NB4 (cell line): ENCODE measurements at regions not wholly inside any gene's neighbourhood (a gene's known extent, or its start where the extent isn't known, plus 50 kb on each side); places are given as distances from the start of the nearest gene placed in this dataset.

Experiments used
- DNase-seq: peaks from one replicate; pipeline ENCODE4 v3.0.0; 2010; ENCODE audit warnings: low read depth
- H3K4me3 ChIP-seq: one replicate; pipeline ENCODE4 v1.5.1; 2011; ENCODE audit warnings: mild to moderate bottlenecking, low read depth, low read length, moderate library complexity
- MYC ChIP-seq: IDR thresholded peaks from 2 replicates; pipeline ENCODE4 v1.6.1; 2011; ENCODE audit warnings: low read depth, low read length
- POLR2A ChIP-seq: IDR thresholded peaks from 2 replicates; pipeline ENCODE4 v1.6.1; 2011; ENCODE audit warnings: mild to moderate bottlenecking; ENCODE audit not compliant: insufficient read length; ENCODE audit errors: extremely low read depth
- TF ChIP-seq, protein P1 (sequence below): IDR thresholded peaks from one replicate; pipeline ENCODE4 v1.5.1; 2012; ENCODE audit warnings: low read depth, low read length
- TF ChIP-seq, protein P2 (sequence below): IDR thresholded peaks from 2 replicates; pipeline ENCODE4 v1.6.1; 2011; ENCODE audit warnings: low read depth, low read length

DNA sequence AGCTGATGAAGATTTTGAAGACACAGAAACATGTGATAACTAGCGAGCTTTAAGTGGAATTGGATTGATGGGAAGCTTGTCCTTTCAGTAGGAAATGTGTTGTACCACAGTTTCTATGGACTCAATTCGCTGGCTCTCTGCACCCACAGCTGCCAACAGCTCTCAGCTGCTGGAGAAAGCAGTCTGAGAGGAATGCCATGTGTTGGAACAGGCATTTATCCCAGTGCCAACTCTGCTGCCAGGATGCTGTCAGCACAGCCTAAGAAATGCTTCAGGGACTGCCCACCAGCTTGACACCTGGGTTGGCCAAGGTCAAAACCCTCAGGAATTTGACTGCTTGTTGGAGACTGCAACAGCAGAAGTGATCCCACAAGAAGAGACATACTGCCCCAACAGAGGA lies 193.0 kb upstream of the THSD7B start:
- no peak for TF ChIP-seq POLR2A
- no peak for TF ChIP-seq MYC
- TF ChIP-seq, protein P1, sequence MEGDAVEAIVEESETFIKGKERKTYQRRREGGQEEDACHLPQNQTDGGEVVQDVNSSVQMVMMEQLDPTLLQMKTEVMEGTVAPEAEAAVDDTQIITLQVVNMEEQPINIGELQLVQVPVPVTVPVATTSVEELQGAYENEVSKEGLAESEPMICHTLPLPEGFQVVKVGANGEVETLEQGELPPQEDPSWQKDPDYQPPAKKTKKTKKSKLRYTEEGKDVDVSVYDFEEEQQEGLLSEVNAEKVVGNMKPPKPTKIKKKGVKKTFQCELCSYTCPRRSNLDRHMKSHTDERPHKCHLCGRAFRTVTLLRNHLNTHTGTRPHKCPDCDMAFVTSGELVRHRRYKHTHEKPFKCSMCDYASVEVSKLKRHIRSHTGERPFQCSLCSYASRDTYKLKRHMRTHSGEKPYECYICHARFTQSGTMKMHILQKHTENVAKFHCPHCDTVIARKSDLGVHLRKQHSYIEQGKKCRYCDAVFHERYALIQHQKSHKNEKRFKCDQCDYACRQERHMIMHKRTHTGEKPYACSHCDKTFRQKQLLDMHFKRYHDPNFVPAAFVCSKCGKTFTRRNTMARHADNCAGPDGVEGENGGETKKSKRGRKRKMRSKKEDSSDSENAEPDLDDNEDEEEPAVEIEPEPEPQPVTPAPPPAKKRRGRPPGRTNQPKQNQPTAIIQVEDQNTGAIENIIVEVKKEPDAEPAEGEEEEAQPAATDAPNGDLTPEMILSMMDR: no peak
- TF ChIP-seq, protein P2, sequence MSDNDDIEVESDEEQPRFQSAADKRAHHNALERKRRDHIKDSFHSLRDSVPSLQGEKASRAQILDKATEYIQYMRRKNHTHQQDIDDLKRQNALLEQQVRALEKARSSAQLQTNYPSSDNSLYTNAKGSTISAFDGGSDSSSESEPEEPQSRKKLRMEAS: no peak
- no peak overlapping the region for H3K4me3 ChIP-seq
- DNase-seq: no peak

DNA sequence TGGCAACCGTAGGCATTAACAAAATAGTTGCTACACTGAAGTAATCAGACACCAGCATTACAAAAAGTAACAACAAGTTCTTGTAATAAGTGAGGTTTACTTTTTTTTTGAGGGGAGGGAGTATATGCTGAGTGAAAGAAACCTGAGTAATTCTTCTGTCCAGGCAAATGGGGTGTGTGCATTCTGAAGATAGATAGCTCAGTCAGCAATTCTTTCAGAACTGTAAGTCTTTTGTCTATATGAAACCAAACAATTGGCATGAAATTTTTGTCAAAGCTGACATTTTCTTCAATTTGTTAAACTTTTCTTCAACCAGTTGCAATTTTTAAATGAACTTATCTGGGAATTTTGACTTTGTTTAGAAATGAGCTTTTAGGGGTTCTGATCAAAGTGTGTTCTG lies 208.1 kb upstream of the THSD7B start:
- DNase-seq: no peak
- H3K4me3 ChIP-seq: no peak overlapping the region
- TF ChIP-seq, protein P1: no peak
- TF ChIP-seq POLR2A: no peak

DNA sequence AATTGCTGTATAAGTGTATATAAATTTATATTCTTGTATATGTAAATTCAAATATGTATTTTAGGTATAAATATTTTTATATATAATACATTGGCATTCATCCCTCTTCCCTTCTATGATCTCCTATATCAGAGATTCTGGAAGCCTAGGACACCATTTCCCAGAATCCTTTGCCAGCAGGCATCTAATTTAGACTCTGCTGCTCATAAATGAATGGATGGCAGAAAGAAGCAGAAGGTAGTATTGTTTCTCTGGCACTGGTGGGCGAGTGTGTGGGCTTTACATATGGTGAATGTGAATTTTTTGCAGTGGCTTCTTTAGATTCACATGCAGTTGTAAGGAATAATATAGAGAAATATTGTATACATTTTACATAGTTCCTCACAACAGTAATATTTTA lies 215.2 kb upstream of the THSD7B start:
- TF ChIP-seq, protein P1: no peak
- TF ChIP-seq, protein P2: no peak
- no peak for TF ChIP-seq POLR2A
- no peak for TF ChIP-seq MYC
- no peak for DNase-seq
- no peak overlapping the region for H3K4me3 ChIP-seq

DNA sequence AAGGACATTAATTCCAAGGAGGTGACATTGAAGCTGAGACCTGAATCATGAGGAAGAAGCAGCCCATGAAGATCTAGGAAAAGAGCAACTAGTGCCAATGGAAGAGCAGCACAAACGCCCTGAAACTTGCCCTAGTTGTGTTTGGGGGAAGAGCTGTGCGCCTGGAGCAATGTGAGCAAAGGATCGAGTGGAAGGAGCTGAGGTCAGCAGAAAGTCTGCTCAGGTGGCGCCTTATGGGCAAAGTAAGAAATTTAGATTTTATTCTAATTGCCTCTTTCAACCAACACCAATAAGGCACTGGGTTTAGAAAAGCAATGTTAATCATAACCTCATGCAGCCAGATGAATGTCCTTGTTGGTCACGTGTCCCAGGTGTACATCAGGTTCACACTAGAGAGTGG lies 226.0 kb upstream of the THSD7B start:
- DNase-seq: no peak
- TF ChIP-seq MYC (no peak), POLR2A (no peak)
- TF ChIP-seq, protein P2: no peak
- TF ChIP-seq, protein P1: no peak
- H3K4me3 ChIP-seq: no peak overlapping the region

DNA sequence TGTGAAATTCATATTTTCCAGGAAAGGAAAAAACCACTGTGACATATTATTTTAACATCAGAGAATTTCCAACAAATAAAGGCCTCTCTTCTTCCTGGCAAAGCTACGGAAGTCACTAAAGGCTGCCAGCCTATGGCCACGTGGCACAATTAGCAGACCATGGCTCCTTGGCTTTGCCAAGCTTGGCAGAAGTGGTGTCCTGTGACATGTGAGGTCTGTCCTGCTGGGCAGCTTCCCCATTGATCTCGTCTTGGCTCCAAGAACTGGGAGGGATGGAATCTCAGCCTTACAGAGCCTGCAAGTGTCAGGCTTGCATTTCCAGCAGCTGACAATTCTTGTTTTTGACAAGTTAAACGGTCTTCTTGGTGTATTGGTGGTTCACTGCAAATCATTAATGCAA lies 226.9 kb upstream of the THSD7B start:
- TF ChIP-seq MYC (no peak), POLR2A (no peak)
- TF ChIP-seq, protein P1: no peak
- TF ChIP-seq, protein P2: no peak
- H3K4me3 ChIP-seq: no peak overlapping the region
- no peak for DNase-seq

DNA sequence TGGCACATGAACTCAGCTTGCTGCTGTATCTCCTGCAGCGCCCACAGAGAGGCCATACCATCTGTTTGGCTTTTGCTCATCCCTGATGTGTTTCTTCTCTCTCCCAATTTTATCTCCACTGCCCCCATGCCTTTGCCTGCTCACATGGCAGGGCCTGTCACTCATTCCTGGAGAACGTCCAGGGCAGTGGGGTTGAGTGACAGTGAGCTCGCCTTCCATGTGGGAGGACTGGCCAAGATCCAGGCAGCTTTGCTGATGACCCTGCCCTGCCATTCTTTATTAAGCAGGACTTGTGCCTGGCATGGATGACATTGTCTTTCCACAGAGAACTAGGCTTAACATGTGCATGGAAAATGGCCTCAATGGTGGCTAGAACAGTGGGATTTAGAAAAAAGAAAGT lies 230.5 kb upstream of the THSD7B start:
- H3K4me3 ChIP-seq: no peak overlapping the region
- TF ChIP-seq, protein P2: no peak
- TF ChIP-seq, protein P1: no peak
- TF ChIP-seq MYC (no peak), POLR2A (no peak)
- no peak for DNase-seq
